H9 (cell line): ENCODE measurements at regions not wholly inside any gene's neighbourhood (a gene's known extent, or its start where the extent isn't known, plus 50 kb on each side); places are given as distances from the start of the nearest gene placed in this dataset.

Source experiments
- DNase-seq: peaks from one replicate; pipeline ENCODE4 v3.0.0-alpha.2; 2017
- H2AFZ ChIP-seq: one replicate; pipeline ENCODE4 v1.6.1; 2013; ENCODE audit warnings: mild to moderate bottlenecking, low read length, control low read depth, moderate library complexity
- H2AK5ac ChIP-seq: 2 replicates; pipeline ENCODE4 v1.6.1; 2013; ENCODE audit warnings: low read length, control low read depth, mixed read lengths; ENCODE audit not compliant: insufficient read length
- H2BK120ac ChIP-seq: one replicate; pipeline ENCODE4 v1.6.1; 2013; ENCODE audit warnings: low read depth, mild to moderate bottlenecking, low read length, control low read depth, inconsistent platforms; ENCODE audit not compliant: poor library complexity, severe bottlenecking
- H2BK12ac ChIP-seq: 2 replicates; pipeline ENCODE4 v1.6.1; 2013; ENCODE audit warnings: low read length, control low read depth, mixed read lengths, low read depth; ENCODE audit not compliant: insufficient read length
- H2BK15ac ChIP-seq: 2 replicates; pipeline ENCODE4 v1.6.1; 2013; ENCODE audit warnings: low read depth, low read length, control low read depth
- H2BK20ac ChIP-seq: one replicate; pipeline ENCODE4 v1.6.1; 2013; ENCODE audit warnings: low read depth, mild to moderate bottlenecking, low read length, control low read depth, inconsistent platforms; ENCODE audit not compliant: poor library complexity, severe bottlenecking
- H2BK5ac ChIP-seq: 2 replicates; pipeline ENCODE4 v1.6.1; 2013; ENCODE audit warnings: low read length, control low read depth, mixed read lengths; ENCODE audit not compliant: insufficient read length
- H3K14ac ChIP-seq: 2 replicates; pipeline ENCODE4 v1.6.1; 2013; ENCODE audit warnings: low read length, control low read depth; ENCODE audit not compliant: insufficient read depth
- H3K18ac ChIP-seq: 2 replicates; pipeline ENCODE4 v1.6.1; 2013; ENCODE audit warnings: low read depth, mild to moderate bottlenecking, mixed read lengths, low read length, control low read depth; ENCODE audit not compliant: insufficient read length
- H3K23ac ChIP-seq: 2 replicates; pipeline ENCODE4 v1.6.1; 2013; ENCODE audit warnings: low read length, control low read depth, mixed read lengths, low read depth; ENCODE audit not compliant: insufficient read length
- H3K23me2 ChIP-seq: 2 replicates; pipeline ENCODE4 v1.6.1; 2013; ENCODE audit warnings: low read depth, mild to moderate bottlenecking, mixed read lengths, low read length, control low read depth; ENCODE audit not compliant: insufficient read length, poor library complexity, severe bottlenecking
- H3K27ac ChIP-seq: 2 replicates; pipeline ENCODE4 v1.5.1; 2013; ENCODE audit warnings: low read length, control low read depth, mixed read lengths, low read depth; ENCODE audit not compliant: insufficient read length
- H3K27me3 ChIP-seq: 2 replicates; pipeline ENCODE4 v1.6.1; 2013; ENCODE audit warnings: low read length, control low read depth, inconsistent platforms; ENCODE audit not compliant: insufficient read depth
- H3K4ac ChIP-seq: 2 replicates; pipeline ENCODE4 v1.6.1; 2013; ENCODE audit warnings: low read depth, mild to moderate bottlenecking, control low read depth, inconsistent platforms, low read length, moderate library complexity
- H3K4me1 ChIP-seq: 2 replicates; pipeline ENCODE4 v1.6.1; 2013; ENCODE audit warnings: low read length, control low read depth, inconsistent platforms; ENCODE audit not compliant: insufficient read depth
- H3K4me2 ChIP-seq: 2 replicates; pipeline ENCODE4 v1.6.1; 2013; ENCODE audit warnings: low read length, control low read depth, mixed read lengths; ENCODE audit not compliant: insufficient read length, insufficient read depth
- H3K56ac ChIP-seq: 2 replicates; pipeline ENCODE4 v1.6.1; 2013; ENCODE audit warnings: low read depth, mild to moderate bottlenecking, mixed read lengths, low read length, control low read depth; ENCODE audit not compliant: insufficient read length
- H3K79me1 ChIP-seq: 2 replicates; pipeline ENCODE4 v1.6.1; 2013; ENCODE audit warnings: low read depth, mild to moderate bottlenecking, moderate library complexity, low read length, control low read depth, inconsistent platforms; ENCODE audit not compliant: insufficient read depth, poor library complexity, severe bottlenecking
- H3K79me2 ChIP-seq: 2 replicates; pipeline ENCODE4 v1.6.1; 2013; ENCODE audit warnings: low read length, control low read depth, inconsistent platforms; ENCODE audit not compliant: insufficient read depth
- H3K9ac ChIP-seq: 2 replicates; pipeline ENCODE4 v1.6.1; 2013; ENCODE audit warnings: low read length, control low read depth, mixed read lengths; ENCODE audit not compliant: insufficient read length; ENCODE audit errors: extremely low read depth
- H3K9me3 ChIP-seq: one replicate; pipeline ENCODE4 v1.6.1; 2013; ENCODE audit warnings: low read depth, low read length, inconsistent platforms; ENCODE audit not compliant: control insufficient read depth
- H3T11ph ChIP-seq: one replicate; pipeline ENCODE4 v1.6.1; 2013; ENCODE audit warnings: mild to moderate bottlenecking, low read length, control low read depth, inconsistent platforms
- H4K20me1 ChIP-seq: one replicate; pipeline ENCODE4 v1.6.1; 2013; ENCODE audit not compliant: control insufficient read depth, insufficient read length, insufficient read depth
- H4K5ac ChIP-seq: 2 replicates; pipeline ENCODE4 v1.6.1; 2013; ENCODE audit warnings: low read depth, mild to moderate bottlenecking, mixed read lengths, low read length, control low read depth; ENCODE audit not compliant: insufficient read length
- H4K8ac ChIP-seq: replicated peaks from 2 replicates; pipeline ENCODE4 v1.6.1; 2013; ENCODE audit warnings: low read length, control low read depth, mixed read lengths, low read depth; ENCODE audit not compliant: insufficient read length
- H4K91ac ChIP-seq: 2 replicates; pipeline ENCODE4 v1.6.1; 2013; ENCODE audit warnings: low read depth, mild to moderate bottlenecking, moderate library complexity, mixed read lengths, low read length, control low read depth; ENCODE audit not compliant: insufficient read length
- H3K27ac Mint-ChIP-seq, 3 experiments: 2 replicates in 2 of 3; 3 replicates in 1 of 3; pipeline ENCODE4 v1.8.0; 2020 to 2021; ENCODE audit warnings: mixed read lengths in 3 of 3, mild to moderate bottlenecking in 1 of 3, moderate library complexity in 1 of 3
- H3K27me3 Mint-ChIP-seq: 2 replicates; pipeline ENCODE4 v1.8.0; 2021; ENCODE audit warnings: low read depth, mild to moderate bottlenecking, moderate library complexity, mixed read lengths
- H3K36me3 Mint-ChIP-seq, 3 experiments: 2 replicates in 2 of 3; 3 replicates in 1 of 3; pipeline ENCODE4 v1.8.0; 2020 to 2021; ENCODE audit warnings: low read depth in 3 of 3, mixed read lengths in 3 of 3; ENCODE audit not compliant: insufficient read depth in 1 of 3
- H3K4me1 Mint-ChIP-seq, 2 experiments: 2 replicates each; pipeline ENCODE4 v1.8.0; 2020; ENCODE audit warnings: mixed read lengths in 2 of 2
- H3K4me3 Mint-ChIP-seq, 2 experiments: 2 replicates in 1 of 2; 3 replicates in 1 of 2; pipeline ENCODE4 v1.8.0; 2020 to 2021; ENCODE audit warnings: mild to moderate bottlenecking in 2 of 2, mixed read lengths in 2 of 2, moderate library complexity in 1 of 2
- H3K9me3 Mint-ChIP-seq, 2 experiments: 2 replicates in 1 of 2; 3 replicates in 1 of 2; pipeline ENCODE4 v1.8.0; 2020; ENCODE audit warnings: mild to moderate bottlenecking in 2 of 2, mixed read lengths in 2 of 2, moderate library complexity in 1 of 2
- CTCF ChIP-seq: fragments of 200-600 bp; sonication (generic); conservative IDR thresholded peaks from 3 replicates; pipeline ENCODE4 v1.8.0; 2021; ENCODE audit warnings: antibody characterized with exemption, mild to moderate bottlenecking
- WGBS: extraction: QIAGEN DNeasy Blood & Tissue Kit; methylation state at CpG from one replicate; pipeline ENCODE4 v1.1.7; 2013; ENCODE audit warnings: missing lambda C conversion rate, low lambda C conversion rate, mixed read lengths; ENCODE audit not compliant: insufficient read length; ENCODE audit errors: extremely low coverage; 5-methylcytosine and 5-hydroxymethylcytosine counted together

- TF ChIP-seq CTCF, result no peak
- no peaks in the 10 kb centered on the region for H3K9me3 Mint-ChIP-seq
Measured at GRCh38 chr5:45029553-45029952, 220.8 kb downstream of the MRPS30 start.

More at GRCh38 chr5:45029553-45029952, 220.8 kb downstream of the MRPS30 start:
- Histone ChIP-seq H3K4me2 (no peak overlapping the region), H3K27me3 (no peaks in the 10 kb centered on the region), H3K14ac (no peak overlapping the region), H4K5ac (no peak overlapping the region), H2AFZ (no peak overlapping the region), H3T11ph (no peak overlapping the region), H3K79me1 (no peaks in the 10 kb centered on the region), H3K18ac (no peak overlapping the region), H2BK120ac (no peak overlapping the region), H3K27ac (no peak overlapping the region), H3K4ac (no peak overlapping the region), H4K91ac (no peak overlapping the region), H4K8ac (no peak overlapping the region), H3K23me2 (no peaks in the 10 kb centered on the region), H3K23ac (no peak overlapping the region), H3K9ac (no peak overlapping the region), H4K20me1 (no peaks in the 10 kb centered on the region), H3K4me1 (no peaks in the 10 kb centered on the region), H2AK5ac (no peak overlapping the region), H2BK20ac (no peak overlapping the region), H2BK5ac (no peak overlapping the region), H3K56ac (no peak overlapping the region), H2BK12ac (no peak overlapping the region), H3K9me3 (no peaks in the 10 kb centered on the region), H3K79me2 (no peaks in the 10 kb centered on the region), H2BK15ac (no peak overlapping the region)
- Mint-ChIP-seq H3K27me3 (no peaks in the 10 kb centered on the region), H3K4me3 (no peak overlapping the region), H3K4me1 (peaks cover 0 to 3% of the 10 kb centered on the region in 2 experiments; a peak in 1 of 4 replicates), H3K36me3 (no peaks in the 10 kb centered on the region), H3K27ac (no peak overlapping the region)
- no CpG with 5 or more reads among the region's 2 CpGs for WGBS
- no peak for DNase-seq
